ENCODE measurements at regions not wholly inside any gene's neighbourhood (a gene's known extent, or its start where the extent isn't known, plus 50 kb on each side); places are given as distances from the start of the nearest gene placed in this dataset.

DNA sequence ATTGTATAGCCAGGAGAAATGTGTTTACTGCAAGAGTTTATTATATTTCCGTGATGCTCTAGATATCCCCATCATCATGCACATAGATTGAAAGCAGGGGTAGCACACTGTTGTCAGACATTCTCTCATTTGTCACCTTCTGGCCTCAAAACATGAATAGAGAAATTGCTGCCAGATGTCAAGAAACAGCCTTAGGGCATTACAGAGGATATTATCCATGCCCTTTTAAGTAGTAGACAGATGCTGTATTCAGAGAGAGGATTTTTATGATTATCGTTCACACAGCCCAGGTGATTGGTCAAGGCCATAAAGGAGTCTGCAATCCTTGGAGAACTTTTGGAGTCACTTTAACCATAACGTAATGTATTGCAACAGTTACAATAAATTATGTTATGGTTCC is 1961.5 kb upstream of the TENM3 start:
- no peak for FAIRE-seq
- no peak overlapping the region for H3K9ac ChIP-seq (ENCODE audit: insufficient read depth, low read depth, low read length)
- no TSS peak for BruUV-seq (replicated peaks)
- H3K27me3 ChIP-seq (ENCODE audit: control insufficient read depth in 1 of 2, insufficient read depth in 2 of 2, low read length in 2 of 2) = no peaks in the 10 kb centered on the region
- H3K4me2 ChIP-seq (ENCODE audit: low read depth, low read length) = no peak overlapping the region
- no peak for TF ChIP-seq ZBTB1 (CRISPR knock-in tag; IDR thresholded peaks at IDR 0.05; ENCODE audit: borderline replicate concordance)
- TF ChIP-seq, protein P1, sequence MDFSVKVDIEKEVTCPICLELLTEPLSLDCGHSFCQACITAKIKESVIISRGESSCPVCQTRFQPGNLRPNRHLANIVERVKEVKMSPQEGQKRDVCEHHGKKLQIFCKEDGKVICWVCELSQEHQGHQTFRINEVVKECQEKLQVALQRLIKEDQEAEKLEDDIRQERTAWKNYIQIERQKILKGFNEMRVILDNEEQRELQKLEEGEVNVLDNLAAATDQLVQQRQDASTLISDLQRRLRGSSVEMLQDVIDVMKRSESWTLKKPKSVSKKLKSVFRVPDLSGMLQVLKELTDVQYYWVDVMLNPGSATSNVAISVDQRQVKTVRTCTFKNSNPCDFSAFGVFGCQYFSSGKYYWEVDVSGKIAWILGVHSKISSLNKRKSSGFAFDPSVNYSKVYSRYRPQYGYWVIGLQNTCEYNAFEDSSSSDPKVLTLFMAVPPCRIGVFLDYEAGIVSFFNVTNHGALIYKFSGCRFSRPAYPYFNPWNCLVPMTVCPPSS (IDR thresholded peaks at IDR 0.05) = no peak
- TF ChIP-seq, protein P2, sequence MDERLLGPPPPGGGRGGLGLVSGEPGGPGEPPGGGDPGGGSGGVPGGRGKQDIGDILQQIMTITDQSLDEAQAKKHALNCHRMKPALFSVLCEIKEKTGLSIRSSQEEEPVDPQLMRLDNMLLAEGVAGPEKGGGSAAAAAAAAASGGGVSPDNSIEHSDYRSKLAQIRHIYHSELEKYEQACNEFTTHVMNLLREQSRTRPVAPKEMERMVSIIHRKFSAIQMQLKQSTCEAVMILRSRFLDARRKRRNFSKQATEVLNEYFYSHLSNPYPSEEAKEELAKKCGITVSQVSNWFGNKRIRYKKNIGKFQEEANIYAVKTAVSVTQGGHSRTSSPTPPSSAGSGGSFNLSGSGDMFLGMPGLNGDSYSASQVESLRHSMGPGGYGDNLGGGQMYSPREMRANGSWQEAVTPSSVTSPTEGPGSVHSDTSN (CRISPR knock-in tag; IDR thresholded peaks at IDR 0.05) = no peak
- no peak for TF ChIP-seq NCOR1 (IDR thresholded peaks at IDR 0.05; ENCODE audit: borderline replicate concordance, low read length)
- H3K36me3 ChIP-seq (replicated peaks in 1 of 2; ENCODE audit: control insufficient read depth in 1 of 2, insufficient read depth in 2 of 2, low read length in 2 of 2) = no peaks in the 10 kb centered on the region
- no peaks in the 10 kb centered on the region for H4K20me1 ChIP-seq (ENCODE audit: insufficient read depth, low read length)
- DNase-seq (ENCODE audit: low spot score) = no peak
- in situ Hi-C loops (cut with HindIII; ENCODE audit: extremely low pct_ligation_motif_present, low pct_unique_long_range_greater_than_20kb) = no loop called here
- ChIA-PET POLR2A (no interaction called here), CTCF (ENCODE audit: low intra/inter-chr PET ratio, low total read pairs) (no interaction called here)
- intact Hi-C loops (cut with micrococcal nuclease; ENCODE audit: unreplicated experiment) = no loop called here
- no peaks in the 10 kb centered on the region for H3K4me1 ChIP-seq (ENCODE audit: insufficient read depth, low read length)
- no peaks in the 10 kb centered on the region for H3K9me3 ChIP-seq (ENCODE audit: low read length)
- WGBS (ENCODE audit: low lambda C conversion rate) = 0% methylated on average over 3 of the region's 3 CpGs
- ATAC-seq = no peak
- no peak overlapping the region for H2AFZ ChIP-seq (ENCODE audit: low read length)
- H3K4me3 ChIP-seq (replicated peaks in 1 of 3; ENCODE audit: insufficient read depth in 1 of 3, low read depth in 2 of 3, low read length in 3 of 3) = no peak overlapping the region
- H3K27ac ChIP-seq (ENCODE audit: extremely low read length, insufficient read depth, low read length) = no peak overlapping the region
- H3K79me2 ChIP-seq (ENCODE audit: insufficient read depth, low read length) = no peaks in the 10 kb centered on the region

DNA sequence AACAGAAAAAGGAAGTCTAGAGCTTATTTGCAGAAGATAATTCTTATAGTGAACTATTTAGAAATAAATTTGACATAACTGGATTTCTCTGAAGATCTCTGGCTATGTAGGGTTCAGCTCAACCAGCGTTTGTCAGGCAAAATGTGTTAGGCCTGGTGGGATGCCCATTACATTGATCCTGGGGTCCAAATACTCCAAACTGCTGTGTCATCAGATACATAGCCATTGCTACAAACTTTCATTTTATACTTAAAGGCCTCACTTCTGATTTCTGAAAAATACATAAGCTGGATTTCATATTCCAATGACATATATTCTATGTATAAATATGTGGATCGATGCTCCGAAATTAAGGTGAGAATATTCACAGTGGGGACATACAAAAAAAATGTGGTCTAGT is 1958.9 kb upstream of the TENM3 start:
- no TSS peak for BruUV-seq (replicated peaks)
- H3K9ac ChIP-seq (ENCODE audit: insufficient read depth, low read depth, low read length) = no peak overlapping the region
- H3K36me3 ChIP-seq (replicated peaks in 1 of 2; ENCODE audit: control insufficient read depth in 1 of 2, insufficient read depth in 2 of 2, low read length in 2 of 2) = no peaks in the 10 kb centered on the region
- H4K20me1 ChIP-seq (ENCODE audit: insufficient read depth, low read length) = no peaks in the 10 kb centered on the region
- ChIA-PET POLR2A (no interaction called here), CTCF (ENCODE audit: low intra/inter-chr PET ratio, low total read pairs) (no interaction called here)
- H3K4me2 ChIP-seq (ENCODE audit: low read depth, low read length) = no peak overlapping the region
- TF ChIP-seq ZNF20 (CRISPR knock-in tag; IDR thresholded peaks at IDR 0.05) (no peak), GTF3A (CRISPR knock-in tag; conservative IDR thresholded peaks at IDR 0.05) (no peak), MAFF (IDR thresholded peaks at IDR 0.05; ENCODE audit: low read depth, low read length) (0 out of 2 replicates have a peak, but pooled peaks have one; percentile 47), MAFK (conservative IDR thresholded peaks at IDR 0.05 in 1 of 2, IDR thresholded peaks at IDR 0.05 in 1 of 2; ENCODE audit: low read length in 2 of 2) (peak; percentile 34 to 81; a peak in 3 of 4 replicates)
- H3K9me3 ChIP-seq (ENCODE audit: low read length) = no peaks in the 10 kb centered on the region
- in situ Hi-C loops (cut with HindIII; ENCODE audit: extremely low pct_ligation_motif_present, low pct_unique_long_range_greater_than_20kb) = no loop called here
- H2AFZ ChIP-seq (ENCODE audit: low read length) = no peak overlapping the region
- FAIRE-seq = no peak
- no peaks in the 10 kb centered on the region for H3K79me2 ChIP-seq (ENCODE audit: insufficient read depth, low read length)
- intact Hi-C loops (cut with micrococcal nuclease; ENCODE audit: unreplicated experiment) = no loop called here
- no peak overlapping the region for H3K4me3 ChIP-seq (replicated peaks in 1 of 3; ENCODE audit: insufficient read depth in 1 of 3, low read depth in 2 of 3, low read length in 3 of 3)
- H3K27me3 ChIP-seq (ENCODE audit: control insufficient read depth in 1 of 2, insufficient read depth in 2 of 2, low read length in 2 of 2) = no peaks in the 10 kb centered on the region
- no peak for ATAC-seq
- WGBS (ENCODE audit: low lambda C conversion rate) = 2% methylated on average over 2 of the region's 3 CpGs
- H3K27ac ChIP-seq (ENCODE audit: extremely low read length, insufficient read depth, low read length) = no peak overlapping the region
- DNase-seq (ENCODE audit: low spot score) = no peak
- no peaks in the 10 kb centered on the region for H3K4me1 ChIP-seq (ENCODE audit: insufficient read depth, low read length)

Data from HepG2 (cell line).